ENCODE measurements at regions not wholly inside any gene's neighbourhood (a gene's known extent, or its start where the extent isn't known, plus 50 kb on each side); places are given as distances from the start of the nearest gene placed in this dataset.

DNA sequence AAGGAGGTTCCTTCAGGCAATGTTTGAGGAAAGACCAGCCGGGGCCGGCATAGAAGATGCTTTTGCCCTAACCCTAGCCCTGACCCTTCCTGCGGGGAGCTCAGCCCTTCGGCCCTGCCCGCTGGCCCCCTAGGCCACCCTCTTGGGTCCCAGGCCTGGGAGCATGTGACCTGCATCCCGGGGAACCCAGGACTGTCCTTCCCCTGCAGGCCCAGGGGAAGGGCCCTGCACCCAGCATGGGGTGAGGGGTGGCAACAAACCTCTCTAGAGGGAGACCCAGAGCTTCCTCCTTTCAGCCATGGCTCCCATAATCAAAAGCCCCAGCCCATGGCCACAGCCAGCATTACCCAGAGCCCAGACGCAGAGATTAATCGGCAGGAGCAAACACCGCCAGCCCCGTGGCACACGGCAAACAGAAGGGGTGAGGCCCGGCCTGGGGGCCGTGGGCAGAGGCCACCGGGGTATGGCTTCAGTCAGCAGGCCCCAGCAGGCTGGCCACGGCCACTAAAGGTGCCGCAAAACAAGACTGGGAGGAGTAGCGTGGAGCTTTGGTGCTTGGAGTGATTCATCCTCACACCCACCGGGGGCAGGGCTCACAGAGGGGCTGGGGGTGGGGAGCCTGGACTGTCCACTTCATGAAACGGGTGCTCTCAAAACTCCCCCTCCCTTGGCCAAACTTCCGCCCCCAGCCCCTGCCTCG, 61.6 kb upstream of the HPCAL1 start:
- Histone ChIP-seq H3K27me3 (no peaks in the 10 kb centered on the region), H3K27ac (no peak overlapping the region), H3K9me3 (no peaks in the 10 kb centered on the region), H3K36me3 (no peaks in the 10 kb centered on the region), H3K4me3 (no peak overlapping the region), H3K4me1 (ENCODE audit: insufficient read depth) (no peaks in the 10 kb centered on the region)
- DNase-seq: peak in 1 of 5 donors; percentile 15
- no peak for TF ChIP-seq EP300 (IDR thresholded peaks at IDR 0.05)
- TF ChIP-seq, protein P1, sequence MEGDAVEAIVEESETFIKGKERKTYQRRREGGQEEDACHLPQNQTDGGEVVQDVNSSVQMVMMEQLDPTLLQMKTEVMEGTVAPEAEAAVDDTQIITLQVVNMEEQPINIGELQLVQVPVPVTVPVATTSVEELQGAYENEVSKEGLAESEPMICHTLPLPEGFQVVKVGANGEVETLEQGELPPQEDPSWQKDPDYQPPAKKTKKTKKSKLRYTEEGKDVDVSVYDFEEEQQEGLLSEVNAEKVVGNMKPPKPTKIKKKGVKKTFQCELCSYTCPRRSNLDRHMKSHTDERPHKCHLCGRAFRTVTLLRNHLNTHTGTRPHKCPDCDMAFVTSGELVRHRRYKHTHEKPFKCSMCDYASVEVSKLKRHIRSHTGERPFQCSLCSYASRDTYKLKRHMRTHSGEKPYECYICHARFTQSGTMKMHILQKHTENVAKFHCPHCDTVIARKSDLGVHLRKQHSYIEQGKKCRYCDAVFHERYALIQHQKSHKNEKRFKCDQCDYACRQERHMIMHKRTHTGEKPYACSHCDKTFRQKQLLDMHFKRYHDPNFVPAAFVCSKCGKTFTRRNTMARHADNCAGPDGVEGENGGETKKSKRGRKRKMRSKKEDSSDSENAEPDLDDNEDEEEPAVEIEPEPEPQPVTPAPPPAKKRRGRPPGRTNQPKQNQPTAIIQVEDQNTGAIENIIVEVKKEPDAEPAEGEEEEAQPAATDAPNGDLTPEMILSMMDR (IDR thresholded peaks at IDR 0.05): no peak
- intact Hi-C loops (cut with DNase I): no loop called here
- 90 to 91% (median 90%) methylated on average over 17 to 21 of the region's 21 CpGs for WGBS, 3 donors

DNA sequence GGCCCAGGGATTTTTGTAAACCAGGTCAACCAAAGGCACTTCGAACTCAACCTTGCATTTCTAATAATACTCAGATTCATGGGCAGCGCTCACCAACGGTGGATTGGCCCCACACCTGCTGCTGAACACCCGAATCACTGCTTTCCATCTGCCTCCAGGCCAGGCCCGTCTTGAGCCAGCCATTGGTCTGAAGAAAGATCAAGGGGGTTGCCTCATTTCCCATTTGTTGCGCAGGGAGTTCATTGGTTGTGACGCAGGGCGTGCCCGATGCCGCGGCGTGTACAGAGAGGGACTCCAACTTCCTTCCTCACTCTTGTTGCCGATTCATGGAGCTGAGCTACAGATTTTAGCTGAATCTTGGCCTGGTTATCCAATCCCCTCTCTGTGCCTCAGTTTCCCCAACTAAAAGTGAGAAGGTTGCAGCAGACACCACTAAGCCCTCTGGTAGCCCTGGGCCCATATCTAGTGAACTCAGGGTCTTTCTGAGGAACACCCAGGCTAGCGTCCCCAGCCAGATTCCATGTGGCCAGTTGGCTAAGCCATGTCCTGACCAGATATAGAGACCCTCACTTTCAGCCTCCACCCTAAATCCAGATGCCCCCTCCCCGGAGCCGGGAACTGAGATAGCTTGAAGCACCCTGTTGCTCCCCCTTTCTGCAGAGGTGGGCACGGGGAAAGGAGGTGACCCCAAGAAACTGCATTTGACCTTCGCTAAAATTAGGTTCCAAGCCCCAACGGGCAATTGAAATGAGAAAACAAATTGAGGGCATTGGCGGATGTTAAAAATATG, 60.9 kb upstream of the HPCAL1 start:
- Histone ChIP-seq H3K9me3 (no peaks in the 10 kb centered on the region), H3K4me3 (no peak overlapping the region), H3K27me3 (no peaks in the 10 kb centered on the region), H3K4me1 (ENCODE audit: insufficient read depth) (no peaks in the 10 kb centered on the region), H3K36me3 (no peaks in the 10 kb centered on the region), H3K27ac (no peak overlapping the region)
- 88 to 92% (median 91%) methylated on average over 20 of the region's 20 CpGs for WGBS, 3 donors
- DNase-seq: no peak
- intact Hi-C loops (cut with DNase I): no loop called here
- TF ChIP-seq POLR2A (IDR thresholded peaks at IDR 0.05) (no peak), EP300 (IDR thresholded peaks at IDR 0.05) (no peak)
- TF ChIP-seq, protein P1 (IDR thresholded peaks at IDR 0.05): no peak

DNA sequence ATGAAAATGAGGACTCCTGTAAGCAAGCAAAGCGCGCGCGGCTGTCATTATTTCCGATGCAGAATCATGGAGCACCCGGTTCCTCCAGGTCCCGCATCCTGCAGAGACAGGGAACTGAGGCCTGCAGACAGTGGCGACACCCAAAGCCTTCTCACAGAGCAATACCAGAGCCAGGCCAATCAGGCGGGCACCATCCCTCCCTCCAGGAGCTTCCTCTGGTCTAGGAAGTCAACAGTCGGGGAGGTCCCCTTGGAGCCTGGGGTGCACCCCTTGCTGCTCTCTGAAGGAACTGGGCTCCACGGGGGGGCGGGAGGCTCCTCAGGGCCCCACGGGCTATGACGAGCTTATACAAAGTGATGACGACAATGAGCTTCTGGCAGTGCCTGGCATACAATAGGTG, 60.3 kb upstream of the HPCAL1 start:
- Histone ChIP-seq H3K4me3 (no peak overlapping the region), H3K27ac (no peak overlapping the region), H3K36me3 (no peaks in the 10 kb centered on the region), H3K27me3 (no peaks in the 10 kb centered on the region), H3K4me1 (ENCODE audit: insufficient read depth) (no peaks in the 10 kb centered on the region), H3K9me3 (no peaks in the 10 kb centered on the region)
- DNase-seq: no peak
- TF ChIP-seq POLR2A (IDR thresholded peaks at IDR 0.05) (no peak), EP300 (IDR thresholded peaks at IDR 0.05) (no peak)
- TF ChIP-seq, protein P1 (IDR thresholded peaks at IDR 0.05): no peak
- intact Hi-C loops (cut with DNase I): no loop called here
- WGBS, 3 donors: 96 to 97% (median 96%) methylated on average over 15 of the region's 15 CpGs

DNA sequence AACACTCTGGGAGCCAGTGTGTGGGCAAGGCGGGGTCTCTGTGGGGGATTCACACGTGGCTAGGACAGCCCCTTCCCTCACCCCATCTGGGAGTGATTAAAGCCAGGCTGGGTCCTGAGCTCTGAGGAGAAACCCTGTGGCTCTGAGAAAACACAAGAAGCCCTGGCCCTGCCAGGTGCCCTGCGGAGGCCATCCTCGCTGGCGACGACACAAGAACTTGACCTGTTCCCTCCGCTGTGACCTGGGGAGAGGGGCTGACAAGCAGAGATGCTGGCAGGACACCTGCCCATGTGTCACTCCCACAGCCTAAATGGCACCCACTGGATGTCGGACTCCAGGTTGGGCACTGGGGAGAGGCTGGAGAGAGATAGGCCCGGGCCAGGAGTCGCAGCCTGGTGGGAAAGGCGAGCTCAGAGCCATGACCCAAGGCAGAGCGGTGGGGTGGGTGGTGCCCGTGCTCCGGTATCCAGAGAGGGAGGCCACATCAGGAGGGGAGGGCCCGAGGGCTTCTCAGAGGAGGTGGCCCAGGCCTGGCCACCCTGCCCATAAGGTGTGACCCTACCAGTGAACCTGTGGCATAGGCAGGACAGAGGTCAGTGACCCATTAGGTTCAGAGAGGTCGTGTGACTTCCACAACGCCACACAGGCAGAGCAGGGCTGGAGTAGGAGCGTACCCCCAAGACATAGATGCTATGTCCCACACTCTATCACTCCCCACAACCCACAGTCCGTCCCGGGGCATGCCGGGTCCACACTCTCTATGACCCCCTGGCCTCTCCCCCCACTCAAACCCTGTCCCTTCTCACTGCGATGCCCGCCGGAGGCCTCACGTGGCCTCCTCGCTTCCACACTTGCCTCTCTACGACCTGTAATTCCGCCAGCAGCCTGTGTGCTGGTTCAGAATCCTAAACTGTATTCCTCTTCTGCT, 59.4 kb upstream of the HPCAL1 start:
- Histone ChIP-seq H3K27me3 (no peaks in the 10 kb centered on the region), H3K27ac (no peak overlapping the region), H3K9me3 (no peaks in the 10 kb centered on the region), H3K4me3 (no peak overlapping the region), H3K4me1 (ENCODE audit: insufficient read depth) (no peaks in the 10 kb centered on the region), H3K36me3 (no peaks in the 10 kb centered on the region)
- WGBS, 3 donors: 88 to 93% (median 92%) methylated on average over 28 of the region's 28 CpGs
- intact Hi-C loops (cut with DNase I): no loop called here
- no peak for TF ChIP-seq EP300 (IDR thresholded peaks at IDR 0.05)
- TF ChIP-seq, protein P1 (IDR thresholded peaks at IDR 0.05): no peak
- no peak for TF ChIP-seq POLR2A (IDR thresholded peaks at IDR 0.05)
- no peak for DNase-seq

Data from ovary (tissue), 7 donors.